MCF 10A (cell line): ENCODE measurements at regions not wholly inside any gene's neighbourhood (a gene's known extent, or its start where the extent isn't known, plus 50 kb on each side); places are given as distances from the start of the nearest gene placed in this dataset.
A peak's percentile ranks its signal among the peaks of the same experiment; 100 is the strongest.

Experiments used
- BruUV-seq: library from RNA; stranded (reverse); fragments of 400-500 nt; replicated peaks from 2 replicates; lab custom pipeline; 2021; lab: Mats Ljungman, UMichigan
- CTCF ChIA-PET: fragments of 300-600 bp; sonication (Branson Sonifier 250); formaldehyde crosslinking; extraction: SDS; loops from one replicate; lab custom pipeline; 2021; ENCODE audit warnings: antibody characterized with exemption, inconsistent platforms; lab: Yijun Ruan, JAX
- POLR2A ChIA-PET: fragments of 300-600, 350-650 bp; sonication (Branson Sonifier 250); formaldehyde crosslinking; extraction: SDS; loops from one replicate; lab custom pipeline; 2020; ENCODE audit warnings: antibody characterized with exemption, inconsistent platforms; lab: Yijun Ruan, JAX
- DNase-seq: peaks from one replicate; pipeline ENCODE4 v3.0.0-alpha.2; 2018; ENCODE audit not compliant: unreplicated experiment
- H3K27ac Mint-ChIP-seq: one replicate; pipeline ENCODE4 v1.8.0; 2022; ENCODE audit warnings: mild to moderate bottlenecking, low read depth, mixed read lengths; ENCODE audit not compliant: unreplicated experiment
- H3K27me3 Mint-ChIP-seq: one replicate; pipeline ENCODE4 v1.8.0; 2022; ENCODE audit warnings: mixed read lengths; ENCODE audit not compliant: insufficient read depth, unreplicated experiment
- H3K36me3 Mint-ChIP-seq: one replicate; pipeline ENCODE4 v1.8.0; 2022; ENCODE audit warnings: mild to moderate bottlenecking, moderate library complexity, mixed read lengths; ENCODE audit not compliant: insufficient read depth, unreplicated experiment
- H3K4me1 Mint-ChIP-seq: one replicate; pipeline ENCODE4 v1.8.0; 2022; ENCODE audit warnings: mixed read lengths; ENCODE audit not compliant: insufficient read depth, unreplicated experiment
- H3K4me3 Mint-ChIP-seq: one replicate; pipeline ENCODE4 v1.8.0; 2022; ENCODE audit warnings: mild to moderate bottlenecking, moderate library complexity, mixed read lengths; ENCODE audit not compliant: unreplicated experiment
- H3K9me3 Mint-ChIP-seq: one replicate; pipeline ENCODE4 v1.8.0; 2022; ENCODE audit warnings: mixed read lengths; ENCODE audit not compliant: unreplicated experiment
- intact Hi-C: fragments of 100-400 bp; cut with micrococcal nuclease; formaldehyde crosslinking; loops from 2 replicates; pipeline ENCODE4 v1.14.1; 2022
- TF ChIP-seq, protein P1 (sequence below): fragments of 200-600 bp; IDR thresholded peaks from one replicate; pipeline ENCODE4 v1.8.0; 2022; ENCODE audit warnings: antibody characterized with exemption, mild to moderate bottlenecking; ENCODE audit not compliant: unreplicated experiment

DNA sequence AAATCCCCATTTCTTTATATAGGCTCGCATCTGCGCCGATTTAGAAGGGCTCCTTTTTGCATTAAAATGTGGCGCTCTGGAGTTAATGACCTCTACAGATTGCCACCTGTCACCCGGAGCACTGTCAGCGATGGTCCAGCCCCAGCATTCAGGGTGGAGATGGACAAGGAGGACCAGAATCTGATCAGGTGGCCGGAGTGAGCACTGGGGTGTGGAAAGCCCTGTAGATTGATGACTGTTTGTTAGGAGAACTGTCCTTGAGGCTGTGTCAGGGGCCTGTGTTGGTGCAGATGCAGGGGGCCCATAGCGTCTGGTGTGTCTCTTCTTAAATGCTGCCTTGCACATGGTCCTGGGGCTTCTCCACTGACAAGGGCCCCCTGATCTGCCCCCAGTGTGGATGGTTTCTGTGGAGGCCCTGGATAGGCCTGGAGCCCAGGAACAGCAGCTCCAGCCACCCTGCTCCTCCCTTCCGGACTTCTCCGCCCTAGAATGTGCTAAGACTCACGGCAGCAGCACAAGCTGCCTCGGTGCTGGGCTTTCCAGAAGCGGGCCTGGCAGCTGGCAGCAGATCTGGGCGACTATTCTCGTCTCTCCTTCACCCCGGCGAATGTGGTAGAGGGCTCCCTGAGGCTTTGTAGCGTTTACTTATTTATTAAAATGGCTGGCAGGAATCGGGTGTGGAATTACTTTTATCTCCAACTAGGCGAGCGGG is 1333.3 kb downstream of the BRD1 start:
- Mint-ChIP-seq H3K27ac (no peak overlapping the region), H3K27me3 (no peaks in the 10 kb centered on the region), H3K4me1 (no peaks in the 10 kb centered on the region), H3K4me3 (no peak overlapping the region), H3K9me3 (peaks cover 7% of the 10 kb centered on the region), H3K36me3 (no peaks in the 10 kb centered on the region)
- ChIA-PET CTCF (interaction anchor here (0.7 to 2.5 kb wide), 2 partner anchors 1693 to 1951 kb away, joined by 3 to 18 read pairs; no protein-coding TSS in a partner anchor), POLR2A (no interaction called here)
- DNase-seq, result no peak
- intact Hi-C loops, result loop anchor here (5.0 to 10.0 kb wide), 5 partner anchors 867 to 1647 kb away; no protein-coding TSS in a partner anchor
- no TSS peak for BruUV-seq
- TF ChIP-seq, protein P1, sequence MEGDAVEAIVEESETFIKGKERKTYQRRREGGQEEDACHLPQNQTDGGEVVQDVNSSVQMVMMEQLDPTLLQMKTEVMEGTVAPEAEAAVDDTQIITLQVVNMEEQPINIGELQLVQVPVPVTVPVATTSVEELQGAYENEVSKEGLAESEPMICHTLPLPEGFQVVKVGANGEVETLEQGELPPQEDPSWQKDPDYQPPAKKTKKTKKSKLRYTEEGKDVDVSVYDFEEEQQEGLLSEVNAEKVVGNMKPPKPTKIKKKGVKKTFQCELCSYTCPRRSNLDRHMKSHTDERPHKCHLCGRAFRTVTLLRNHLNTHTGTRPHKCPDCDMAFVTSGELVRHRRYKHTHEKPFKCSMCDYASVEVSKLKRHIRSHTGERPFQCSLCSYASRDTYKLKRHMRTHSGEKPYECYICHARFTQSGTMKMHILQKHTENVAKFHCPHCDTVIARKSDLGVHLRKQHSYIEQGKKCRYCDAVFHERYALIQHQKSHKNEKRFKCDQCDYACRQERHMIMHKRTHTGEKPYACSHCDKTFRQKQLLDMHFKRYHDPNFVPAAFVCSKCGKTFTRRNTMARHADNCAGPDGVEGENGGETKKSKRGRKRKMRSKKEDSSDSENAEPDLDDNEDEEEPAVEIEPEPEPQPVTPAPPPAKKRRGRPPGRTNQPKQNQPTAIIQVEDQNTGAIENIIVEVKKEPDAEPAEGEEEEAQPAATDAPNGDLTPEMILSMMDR, result no peak

DNA sequence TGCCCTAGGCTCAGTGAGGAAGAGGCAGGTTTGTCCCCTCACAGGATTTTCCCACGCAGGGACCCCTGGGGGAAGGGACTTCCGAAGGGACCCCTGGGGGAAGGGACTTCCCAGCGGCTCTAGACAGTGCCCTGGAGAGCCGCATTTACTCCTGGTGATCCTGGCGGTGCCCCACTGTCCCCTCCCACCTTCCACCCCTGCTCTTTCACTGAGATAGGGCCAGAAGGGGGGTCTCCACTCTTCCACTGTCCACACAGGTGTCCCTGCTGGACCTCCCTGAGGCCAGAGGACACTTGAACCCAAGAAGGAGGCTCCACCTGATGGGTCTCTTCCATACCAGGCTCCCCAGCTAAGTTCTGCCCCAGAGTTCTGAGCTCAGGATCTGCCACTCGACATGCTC is 1333.9 kb downstream of the BRD1 start:
- no peak for DNase-seq
- TF ChIP-seq, protein P1, result no peak
- H3K9me3 Mint-ChIP-seq, result peaks cover under 1% of the 10 kb centered on the region
- no peak overlapping the region for H3K4me3 Mint-ChIP-seq
- ChIA-PET POLR2A (no interaction called here), CTCF (interaction anchor here (0.5 to 2.5 kb wide), 6 partner anchors 129 to 1951 kb away, joined by 3 to 18 read pairs (median 3); no protein-coding TSS in a partner anchor)
- no peaks in the 10 kb centered on the region for H3K4me1 Mint-ChIP-seq
- H3K27ac Mint-ChIP-seq, result no peak overlapping the region
- no TSS peak for BruUV-seq
- intact Hi-C loops, result loop anchor here (5.0 to 10.0 kb wide), 5 partner anchors 866 to 1646 kb away; no protein-coding TSS in a partner anchor
- H3K27me3 Mint-ChIP-seq, result no peaks in the 10 kb centered on the region
- peaks cover 2% of the 10 kb centered on the region for H3K36me3 Mint-ChIP-seq

DNA sequence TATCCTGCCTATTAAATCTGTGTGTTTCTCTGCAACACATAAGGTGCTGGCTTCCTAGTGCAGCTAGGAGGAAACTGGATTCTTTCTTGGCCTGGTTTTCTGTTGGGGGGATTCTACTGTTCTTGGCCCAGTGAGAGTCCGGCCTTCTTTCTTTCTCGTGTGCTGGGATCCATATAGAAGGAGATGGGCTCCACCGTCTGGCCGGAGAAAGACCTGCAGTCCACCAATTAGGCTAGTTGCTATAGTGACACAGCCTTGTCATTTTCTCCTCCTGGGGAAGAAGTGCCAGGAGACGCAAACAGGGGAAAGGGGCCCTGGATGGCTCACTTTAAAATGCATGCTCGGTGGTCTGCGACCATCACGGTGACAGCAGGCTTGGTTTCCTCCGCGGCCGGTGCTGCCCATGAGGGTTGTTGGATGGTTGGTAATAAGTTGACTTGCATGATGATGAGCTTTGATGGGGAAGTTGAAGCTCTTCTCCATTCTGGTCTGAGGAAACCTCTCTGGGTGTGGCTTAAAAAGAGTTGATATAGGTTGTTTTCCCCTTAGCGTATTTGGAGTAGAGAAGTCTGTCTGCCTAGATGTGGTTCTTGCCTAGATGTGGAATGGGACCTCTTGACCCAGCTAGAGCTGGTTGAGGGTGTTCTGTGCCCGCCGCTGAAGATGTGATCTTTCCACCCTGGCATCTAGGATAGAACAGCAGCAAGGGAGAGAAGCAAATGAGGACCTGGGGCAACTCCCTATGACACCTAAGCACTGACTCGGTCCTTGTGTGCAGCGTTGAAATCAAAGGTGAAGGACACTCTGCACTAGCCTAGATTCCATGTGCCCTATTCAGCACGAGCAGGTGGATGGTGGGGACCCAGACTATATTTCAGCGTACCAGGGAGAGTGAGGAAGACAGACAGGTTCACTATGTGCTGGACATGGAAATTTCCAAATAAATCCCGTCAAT is 1335.0 kb downstream of the BRD1 start:
- DNase-seq, result peak; percentile 21
- H3K27ac Mint-ChIP-seq, result no peak overlapping the region
- no peaks in the 10 kb centered on the region for H3K4me1 Mint-ChIP-seq
- POLR2A ChIA-PET, result interaction anchor here (1.4 kb wide), 1 partner anchor 1647 kb away, joined by 3 read pairs; no protein-coding TSS in a partner anchor
- H3K4me3 Mint-ChIP-seq, result no peak overlapping the region
- TF ChIP-seq, protein P1, result peak; percentile 55
- peaks cover 6% of the 10 kb centered on the region for H3K9me3 Mint-ChIP-seq
- no TSS peak for BruUV-seq
- H3K27me3 Mint-ChIP-seq, result no peaks in the 10 kb centered on the region
- CTCF ChIA-PET, result interaction anchor here (0.5 to 2.5 kb wide), 14 partner anchors 18 to 1734 kb away, joined by 3 to 18 read pairs (median 3); no protein-coding TSS in a partner anchor
- peaks cover 6% of the 10 kb centered on the region for H3K36me3 Mint-ChIP-seq
- intact Hi-C loops, result loop anchor here (5.0 to 10.0 kb wide), 5 partner anchors 865 to 1645 kb away; no protein-coding TSS in a partner anchor
